ENCODE measurements at regions not wholly inside any gene's neighbourhood (a gene's known extent, or its start where the extent isn't known, plus 50 kb on each side); places are given as distances from the start of the nearest gene placed in this dataset.

- no peaks in the 10 kb centered on the region for H3K9me3 Mint-ChIP-seq
- no peaks in the 10 kb centered on the region for H3K4me1 Mint-ChIP-seq (ENCODE audit: low read depth in 2 of 2)
- H3K4me3 Mint-ChIP-seq: no peak overlapping the region
- H3K36me3 Mint-ChIP-seq (ENCODE audit: insufficient read depth): no peaks in the 10 kb centered on the region
- no peak overlapping the region for H3K27ac Mint-ChIP-seq
- peaks cover 0 to 16% of the 10 kb centered on the region in 2 donors for H3K27me3 Mint-ChIP-seq
- ATAC-seq (replicated peaks) (no peak), DNase-seq (no peak)
Measured at GRCh38 chr11:111194860-111195568, 50.5 kb upstream of the POU2AF2 start.

DNA sequence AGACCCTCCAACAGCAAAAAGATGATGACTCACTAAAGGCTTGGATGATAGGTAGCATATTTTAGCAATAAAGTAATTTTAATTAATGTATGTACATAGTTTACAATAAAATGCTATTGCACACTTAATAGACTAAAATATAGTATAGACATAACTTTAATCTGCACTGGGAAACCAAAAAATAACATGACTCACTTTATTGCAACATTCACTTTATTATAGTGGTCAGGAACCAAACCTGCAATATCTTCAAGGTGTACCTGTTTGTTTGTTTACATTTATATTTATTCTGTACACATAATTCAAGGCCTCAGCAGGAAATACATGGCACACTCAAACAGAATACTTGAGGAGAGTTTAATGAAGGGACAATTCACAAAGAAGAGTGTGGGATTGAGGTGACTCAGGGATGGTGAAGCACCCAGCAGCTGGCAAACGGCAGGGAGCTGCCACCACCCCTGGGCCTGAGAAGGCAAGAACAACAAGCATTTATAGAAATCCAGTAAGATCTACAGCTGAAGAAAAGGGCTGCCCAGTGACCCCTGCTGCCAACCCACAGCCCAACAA is 51.5 kb upstream of the POU2AF2 start:
- DNase-seq (no peak), ATAC-seq (replicated peaks) (no peak)
- Mint-ChIP-seq H3K4me1 (ENCODE audit: low read depth in 2 of 2) (no peaks in the 10 kb centered on the region), H3K36me3 (ENCODE audit: insufficient read depth) (no peaks in the 10 kb centered on the region), H3K4me3 (no peak overlapping the region), H3K27ac (no peak overlapping the region), H3K27me3 (peaks cover 0 to 11% of the 10 kb centered on the region in 2 donors), H3K9me3 (no peaks in the 10 kb centered on the region)

GRCh38 chr11:111189466-111189865 is 56.1 kb upstream of the POU2AF2 start:
- Mint-ChIP-seq H3K4me3 (no peak overlapping the region), H3K27ac (no peak overlapping the region), H3K9me3 (no peaks in the 10 kb centered on the region), H3K27me3 (peaks cover 18 to 19% of the 10 kb centered on the region in 2 donors), H3K4me1 (ENCODE audit: low read depth in 2 of 2) (peaks cover 0 to 1% of the 10 kb centered on the region in 2 donors), H3K36me3 (ENCODE audit: insufficient read depth) (no peaks in the 10 kb centered on the region)
- ATAC-seq (replicated peaks) (no peak), DNase-seq (no peak)

DNA sequence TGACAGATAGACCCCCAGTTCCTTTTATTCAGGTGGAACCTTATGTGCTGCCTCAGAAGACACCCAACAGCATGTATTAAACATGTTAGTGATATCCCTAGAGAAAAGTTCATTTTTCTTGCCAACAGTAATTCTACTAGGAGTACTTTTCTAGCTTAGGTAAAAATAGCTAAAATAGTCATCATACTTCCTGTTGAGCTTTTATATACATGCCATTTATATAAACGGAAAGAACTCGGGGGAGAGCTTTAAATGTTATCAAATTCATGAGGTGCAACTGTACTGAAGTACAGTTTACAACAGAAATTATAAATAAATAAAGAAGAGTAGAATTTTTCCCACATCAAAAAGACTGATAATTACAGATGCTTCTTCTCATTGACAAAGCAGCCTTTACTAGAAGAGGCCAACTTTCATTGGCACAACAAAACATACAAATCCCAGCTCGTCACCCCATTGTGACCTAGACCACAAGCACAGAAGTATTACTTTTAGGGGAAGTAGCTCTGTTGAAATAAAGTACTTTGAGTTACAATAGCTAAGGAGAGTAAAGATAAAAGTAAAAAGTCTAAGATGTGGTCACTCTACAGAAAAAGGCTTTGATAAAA is 59.1 kb upstream of the POU2AF2 start:
- no peaks in the 10 kb centered on the region for H3K9me3 Mint-ChIP-seq
- no peaks in the 10 kb centered on the region for H3K36me3 Mint-ChIP-seq (ENCODE audit: insufficient read depth)
- DNase-seq: no peak
- no peak overlapping the region for H3K27ac Mint-ChIP-seq
- H3K4me1 Mint-ChIP-seq (ENCODE audit: low read depth in 2 of 2): peaks cover 0 to 1% of the 10 kb centered on the region in 2 donors
- ATAC-seq (replicated peaks): no peak
- peaks cover 18 to 19% of the 10 kb centered on the region in 2 donors for H3K27me3 Mint-ChIP-seq
- no peak overlapping the region for H3K4me3 Mint-ChIP-seq

- Mint-ChIP-seq H3K9me3 (no peaks in the 10 kb centered on the region), H3K4me1 (ENCODE audit: low read depth in 2 of 2) (peaks cover 0 to 1% of the 10 kb centered on the region in 2 donors), H3K27me3 (peaks cover 18 to 19% of the 10 kb centered on the region in 2 donors), H3K4me3 (no peak overlapping the region), H3K36me3 (ENCODE audit: insufficient read depth) (no peaks in the 10 kb centered on the region), H3K27ac (no peak overlapping the region)
- ATAC-seq (replicated peaks) (no peak), DNase-seq (no peak)
Measured at GRCh38 chr11:111185266-111185665, 60.3 kb upstream of the POU2AF2 start.

- no peaks in the 10 kb centered on the region for H3K9me3 Mint-ChIP-seq
- H3K36me3 Mint-ChIP-seq (ENCODE audit: insufficient read depth): no peaks in the 10 kb centered on the region
- H3K27ac Mint-ChIP-seq: no peak overlapping the region
- H3K4me3 Mint-ChIP-seq: no peak overlapping the region
- H3K27me3 Mint-ChIP-seq: peaks cover 19 to 22% of the 10 kb centered on the region in 2 donors
- peaks cover 0 to 1% of the 10 kb centered on the region in 2 donors for H3K4me1 Mint-ChIP-seq (ENCODE audit: low read depth in 2 of 2)
- ATAC-seq (replicated peaks) (no peak), DNase-seq (no peak)
Measured at GRCh38 chr11:111183706-111184105, 61.8 kb upstream of the POU2AF2 start.

DNA sequence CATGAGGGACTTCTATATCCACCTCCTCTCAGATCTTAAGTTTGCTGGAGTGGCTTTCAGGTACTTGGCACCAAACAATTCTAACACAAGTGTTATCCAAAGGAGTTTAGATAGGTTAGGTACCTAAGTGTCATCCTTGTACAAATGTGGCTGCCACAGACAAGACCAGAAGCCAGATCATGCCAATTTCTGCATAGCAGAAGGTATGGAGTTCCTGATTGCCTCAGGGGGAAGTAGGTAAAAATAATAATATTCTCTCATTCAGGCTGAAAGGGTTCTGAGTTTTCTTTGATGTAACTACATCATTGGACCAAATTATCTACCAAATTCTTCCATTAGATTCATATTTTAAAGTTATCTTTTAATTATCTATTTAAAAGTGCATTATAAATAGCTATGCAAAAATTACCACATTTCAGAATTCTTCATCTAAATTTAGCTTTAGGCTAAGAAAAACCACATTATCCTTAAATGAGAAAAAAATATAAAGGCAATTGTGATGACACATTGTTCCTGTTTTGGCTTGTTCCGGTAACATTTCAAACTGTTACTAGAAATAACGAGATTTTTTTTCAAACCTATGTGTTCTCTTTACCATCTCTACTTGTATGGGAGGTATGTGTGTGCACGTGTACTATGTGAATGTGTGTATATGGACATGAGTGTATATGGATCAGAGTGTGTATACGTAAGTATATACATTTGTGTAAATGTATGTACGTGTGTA is 66.2 kb upstream of the POU2AF2 start:
- Mint-ChIP-seq H3K27me3 (peaks cover 0 to 17% of the 10 kb centered on the region in 2 donors), H3K36me3 (ENCODE audit: insufficient read depth) (no peaks in the 10 kb centered on the region), H3K4me1 (ENCODE audit: low read depth in 2 of 2) (no peaks in the 10 kb centered on the region), H3K27ac (no peak overlapping the region), H3K4me3 (no peak overlapping the region), H3K9me3 (no peaks in the 10 kb centered on the region)
- DNase-seq: no peak
- no peak for ATAC-seq (replicated peaks)

DNA sequence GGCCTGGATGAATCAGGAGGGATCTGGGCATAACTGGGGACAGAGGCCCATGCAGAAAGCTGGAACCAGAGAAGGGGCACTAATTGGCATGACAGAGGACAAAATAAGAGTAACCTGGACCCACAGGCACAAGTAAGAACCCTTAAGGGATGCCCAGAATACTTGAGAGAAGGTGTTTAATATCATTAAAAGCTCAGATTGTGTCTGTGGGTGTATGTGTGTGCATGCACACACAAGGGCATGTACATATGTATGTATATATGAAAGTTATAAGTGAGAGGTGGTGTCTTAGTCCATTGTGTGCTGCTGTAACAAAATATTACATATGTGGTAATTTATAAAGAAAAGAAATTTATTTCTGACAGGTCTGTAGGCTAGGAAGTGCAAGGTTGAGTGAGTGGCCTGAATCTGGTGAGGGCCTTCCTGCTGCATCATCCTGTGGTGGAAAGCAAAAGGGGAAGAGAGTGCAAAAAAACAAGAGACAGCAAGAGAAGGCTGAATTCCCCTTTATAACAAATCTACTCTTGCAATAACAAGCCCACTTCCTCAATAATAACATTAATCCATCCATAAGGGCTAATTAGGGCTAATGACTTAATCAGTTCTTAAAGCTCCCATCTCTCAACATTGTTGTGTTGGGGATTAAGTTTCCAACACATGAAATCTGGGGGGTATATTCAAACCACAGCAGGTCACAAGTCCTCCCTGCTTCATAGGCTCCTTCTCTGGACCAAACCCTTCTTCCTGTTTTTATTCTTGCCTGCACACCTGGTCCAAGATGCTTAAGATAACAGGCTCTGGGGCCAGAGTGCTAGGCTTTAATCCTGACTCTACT is 68.3 kb upstream of the POU2AF2 start:
- H3K9me3 Mint-ChIP-seq: no peaks in the 10 kb centered on the region
- H3K4me1 Mint-ChIP-seq (ENCODE audit: low read depth in 2 of 2): no peaks in the 10 kb centered on the region
- peak; percentile 43 for ATAC-seq (replicated peaks)
- H3K4me3 Mint-ChIP-seq: no peak overlapping the region
- H3K27ac Mint-ChIP-seq: no peak overlapping the region
- H3K27me3 Mint-ChIP-seq: peaks cover 9 to 22% of the 10 kb centered on the region in 2 donors
- no peaks in the 10 kb centered on the region for H3K36me3 Mint-ChIP-seq (ENCODE audit: insufficient read depth)
- DNase-seq: no peak

- H3K4me1 Mint-ChIP-seq (ENCODE audit: low read depth in 2 of 2): no peaks in the 10 kb centered on the region
Measured at GRCh38 chr11:111176603-111177002, 68.9 kb upstream of the POU2AF2 start.

DNA sequence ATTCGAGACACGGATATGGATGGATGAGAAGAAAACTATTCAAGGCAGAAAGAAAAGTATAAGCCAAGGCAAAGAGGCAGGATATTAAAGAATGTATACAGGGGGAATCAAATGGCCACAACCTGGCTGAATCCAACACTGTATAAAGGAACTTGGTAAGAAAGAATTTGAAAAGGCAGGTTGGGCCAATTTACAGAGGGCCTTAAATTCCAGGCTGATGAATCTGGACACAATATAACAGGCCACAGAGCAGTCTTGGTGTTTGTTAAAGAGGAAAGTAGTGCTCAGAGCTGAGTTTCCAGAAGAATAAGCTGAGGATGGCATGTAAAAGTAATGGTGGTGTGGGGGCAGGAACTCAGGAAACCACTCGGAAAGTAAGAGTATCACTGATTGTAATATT is 72.3 kb upstream of the POU2AF2 start:
- Mint-ChIP-seq H3K9me3 (no peaks in the 10 kb centered on the region), H3K27ac (no peak overlapping the region), H3K4me1 (ENCODE audit: low read depth in 2 of 2) (no peaks in the 10 kb centered on the region), H3K36me3 (ENCODE audit: insufficient read depth) (no peaks in the 10 kb centered on the region), H3K27me3 (peaks cover 10 to 14% of the 10 kb centered on the region in 2 donors), H3K4me3 (no peak overlapping the region)
- no peak for DNase-seq
- no peak for ATAC-seq (replicated peaks)

More at GRCh38 chr11:111176603-111177002, 68.9 kb upstream of the POU2AF2 start:
- H3K9me3 Mint-ChIP-seq: no peaks in the 10 kb centered on the region
- H3K4me3 Mint-ChIP-seq: no peak overlapping the region
- H3K36me3 Mint-ChIP-seq (ENCODE audit: insufficient read depth): no peaks in the 10 kb centered on the region
- DNase-seq (no peak), ATAC-seq (replicated peaks) (no peak)
- H3K27ac Mint-ChIP-seq: no peak overlapping the region
- H3K27me3 Mint-ChIP-seq: peaks cover 10 to 24% of the 10 kb centered on the region in 2 donors

DNA sequence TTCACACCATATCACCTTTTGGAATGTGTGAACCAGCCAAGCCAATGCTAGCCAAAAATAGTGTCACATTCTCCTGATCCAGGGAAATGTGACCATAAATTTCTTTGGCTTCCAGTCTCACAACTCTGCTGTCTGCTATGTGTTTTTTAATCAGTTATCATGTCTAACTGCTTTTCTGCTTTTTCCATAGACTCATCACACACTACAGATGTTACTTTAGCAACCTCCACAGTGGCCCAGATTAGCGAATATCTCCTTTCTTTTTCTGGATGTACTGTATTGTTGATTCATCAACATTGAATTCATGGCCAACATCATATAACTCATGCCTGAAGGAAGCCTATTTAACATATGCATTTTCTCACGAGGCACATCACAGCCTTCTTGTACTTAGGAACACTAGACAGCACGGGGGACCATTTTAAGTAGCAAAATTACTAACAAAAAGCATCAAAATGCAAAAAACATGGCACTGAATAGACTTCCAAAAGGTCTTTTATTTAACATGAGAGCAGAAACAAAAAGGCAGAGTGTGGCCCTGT is 73.1 kb upstream of the POU2AF2 start:
- Mint-ChIP-seq H3K27me3 (peaks cover 10 to 14% of the 10 kb centered on the region in 2 donors), H3K27ac (no peak overlapping the region)
- no peak for DNase-seq

DNA sequence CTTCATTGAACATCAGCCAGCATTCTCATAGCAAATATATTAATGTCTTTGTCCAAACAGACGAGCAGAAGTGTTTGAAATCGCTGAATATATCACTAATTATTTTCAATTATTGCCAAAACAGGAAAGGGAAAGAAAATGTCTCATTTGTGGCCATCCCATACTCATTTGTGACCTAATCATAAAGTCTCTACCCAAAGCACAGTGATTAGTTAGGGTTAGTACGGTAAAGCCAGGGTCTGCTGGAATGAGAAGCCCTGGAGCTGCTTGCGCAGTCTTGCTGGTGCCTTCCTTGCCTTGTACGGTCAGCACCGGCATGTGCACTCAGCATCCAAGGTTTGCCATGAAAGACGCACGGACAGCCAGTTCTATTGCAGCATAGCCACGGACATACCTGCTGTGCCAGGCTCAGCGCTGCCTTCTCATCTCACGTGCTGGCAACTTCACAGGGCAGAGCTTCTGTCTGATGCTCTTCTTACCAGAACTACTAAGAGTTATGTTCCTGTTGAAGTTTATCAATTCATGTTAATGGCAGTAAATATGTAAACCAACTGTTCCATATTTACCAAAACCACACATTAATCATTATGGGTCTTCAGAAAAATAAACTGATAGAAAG is 74.7 kb upstream of the POU2AF2 start:
- H3K4me1 Mint-ChIP-seq (ENCODE audit: low read depth in 2 of 2): no peaks in the 10 kb centered on the region
- no peak overlapping the region for H3K27ac Mint-ChIP-seq
- no peak overlapping the region for H3K4me3 Mint-ChIP-seq
- H3K9me3 Mint-ChIP-seq: no peaks in the 10 kb centered on the region
- peaks cover 10 to 14% of the 10 kb centered on the region in 2 donors for H3K27me3 Mint-ChIP-seq
- no peak for DNase-seq
- no peaks in the 10 kb centered on the region for H3K36me3 Mint-ChIP-seq (ENCODE audit: insufficient read depth)
- ATAC-seq (replicated peaks): no peak

More for the DNA sequence above, 73.1 kb upstream of the POU2AF2 start:
- no peak for ATAC-seq (replicated peaks)
- Mint-ChIP-seq H3K4me3 (no peak overlapping the region), H3K4me1 (ENCODE audit: low read depth in 2 of 2) (no peaks in the 10 kb centered on the region), H3K36me3 (ENCODE audit: insufficient read depth) (no peaks in the 10 kb centered on the region), H3K9me3 (no peaks in the 10 kb centered on the region)
